CD4-positive, alpha-beta T cell treated with Interleukin-6 at 100 ng/mL for 8 hours (primary cell): ENCODE measurements at regions not wholly inside any gene's neighbourhood (a gene's known extent, or its start where the extent isn't known, plus 50 kb on each side); places are given as distances from the start of the nearest gene placed in this dataset.
A peak's percentile ranks its signal among the peaks of the same experiment; 100 is the strongest.
"Not testable (repeated sequence)": the region's sequence is repeated elsewhere in the genome, so short reads cannot be mapped to it uniquely, and the experiment has no call there.

Experiments used
- DNase-seq: peaks from one replicate; pipeline ENCODE4 v3.0.0-alpha.2; 2020; ENCODE audit warnings: mixed read lengths, low spot score

DNA sequence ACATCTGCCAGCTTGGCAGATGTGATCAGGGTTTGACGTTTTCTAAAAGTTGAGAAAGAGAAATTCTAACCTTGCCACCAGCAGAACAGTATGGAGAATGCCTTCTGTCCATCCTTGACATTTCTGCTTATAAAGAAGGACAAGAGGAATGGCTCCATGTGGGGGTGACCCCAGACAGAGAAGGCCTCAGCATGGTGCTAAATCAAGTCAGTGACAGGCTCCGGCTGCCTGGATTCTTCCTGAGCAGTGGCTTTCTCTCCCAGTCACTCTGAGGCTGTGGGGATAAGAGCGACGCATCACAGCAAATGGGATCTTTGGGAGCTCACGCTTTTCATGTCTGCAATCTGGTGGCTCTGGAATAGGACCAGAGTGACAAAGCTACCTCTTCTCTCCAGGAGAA, 640.2 kb upstream of the CAMK1G start:
- no peak for DNase-seq

DNA sequence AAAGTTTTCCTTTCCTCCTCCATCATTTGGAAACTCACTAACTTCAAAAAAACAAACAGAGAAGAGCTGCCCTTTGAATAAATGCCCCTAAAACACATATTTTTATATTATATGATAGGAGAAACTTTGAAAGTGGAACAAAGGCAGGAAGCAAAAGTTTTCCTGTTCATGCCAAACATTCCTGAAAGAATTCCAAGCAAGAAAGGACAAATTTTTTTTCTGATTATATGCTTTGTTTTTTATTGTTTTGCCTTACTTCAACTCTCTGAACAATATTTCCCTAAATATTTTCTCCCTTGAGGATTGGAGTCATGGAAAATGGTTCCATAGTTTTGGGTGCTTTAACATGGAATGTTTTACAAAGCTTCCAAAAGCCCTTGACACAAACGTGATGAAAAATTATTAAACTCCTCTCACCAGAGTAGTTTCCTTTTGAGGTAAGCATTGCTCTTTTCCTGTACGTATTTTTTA, 638.5 kb upstream of the CAMK1G start:
- no peak for DNase-seq

DNA sequence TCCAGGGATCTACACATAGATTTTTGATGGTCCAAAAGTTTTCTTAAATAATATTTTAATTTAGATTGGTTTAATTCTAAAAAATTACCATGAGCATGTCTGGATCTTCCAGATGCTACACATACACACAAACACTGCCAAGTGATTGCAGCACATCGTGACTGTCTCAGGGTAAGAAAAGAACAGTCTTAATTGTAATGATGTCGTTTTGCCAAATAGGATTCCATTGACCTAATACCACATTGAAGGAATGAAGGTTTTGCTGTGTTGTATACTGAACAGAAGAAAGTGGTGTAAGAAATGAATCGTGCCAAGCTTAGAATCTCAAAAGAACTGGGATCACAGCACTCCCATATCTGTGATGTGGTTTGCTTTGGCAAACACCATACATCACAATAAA, 633.3 kb upstream of the CAMK1G start:
- DNase-seq, result no peak

DNA sequence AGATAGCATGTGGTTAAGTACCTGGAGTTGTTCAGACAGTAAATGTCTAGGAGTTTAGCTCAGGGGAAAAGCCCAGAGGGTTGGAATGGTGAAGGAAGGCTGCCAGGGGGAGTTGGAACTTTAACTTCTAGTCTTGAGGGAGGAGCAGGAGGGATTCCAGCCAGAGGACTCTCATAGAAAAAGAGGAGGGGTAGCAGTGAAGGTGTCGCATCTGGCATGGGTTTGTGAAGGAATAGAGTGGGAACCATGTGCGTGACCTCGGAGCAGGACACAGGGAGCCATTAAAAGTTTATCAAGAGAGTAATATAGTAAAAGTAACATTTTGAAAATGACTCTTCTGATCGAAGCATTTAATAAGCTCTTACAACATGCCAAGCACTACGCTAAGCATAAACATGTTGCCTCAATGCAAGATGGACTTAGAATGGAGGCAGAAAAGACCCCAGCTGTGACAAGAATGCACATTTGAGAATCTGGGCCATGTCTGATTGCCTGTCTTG, 632.4 kb upstream of the CAMK1G start:
- no peak for DNase-seq

DNA sequence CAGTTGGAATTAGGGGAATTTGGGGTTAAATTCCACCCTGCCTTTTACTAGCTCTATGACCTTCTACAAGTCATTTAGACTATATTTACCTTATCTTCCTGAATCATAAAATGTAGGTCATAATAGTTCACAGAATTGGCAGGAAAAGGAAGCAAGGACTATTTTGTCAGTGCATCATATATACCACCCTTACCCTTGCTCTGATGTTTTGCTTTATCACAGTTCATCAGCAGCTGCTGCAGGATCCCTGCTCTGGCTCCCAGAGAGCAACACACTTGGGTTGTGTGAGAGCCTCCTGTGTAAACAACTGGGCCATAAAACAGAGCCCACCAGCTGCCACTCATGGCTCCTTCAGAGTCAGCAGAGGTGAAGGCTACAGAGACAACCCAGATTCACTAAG, 631.6 kb upstream of the CAMK1G start:
- no peak for DNase-seq

DNA sequence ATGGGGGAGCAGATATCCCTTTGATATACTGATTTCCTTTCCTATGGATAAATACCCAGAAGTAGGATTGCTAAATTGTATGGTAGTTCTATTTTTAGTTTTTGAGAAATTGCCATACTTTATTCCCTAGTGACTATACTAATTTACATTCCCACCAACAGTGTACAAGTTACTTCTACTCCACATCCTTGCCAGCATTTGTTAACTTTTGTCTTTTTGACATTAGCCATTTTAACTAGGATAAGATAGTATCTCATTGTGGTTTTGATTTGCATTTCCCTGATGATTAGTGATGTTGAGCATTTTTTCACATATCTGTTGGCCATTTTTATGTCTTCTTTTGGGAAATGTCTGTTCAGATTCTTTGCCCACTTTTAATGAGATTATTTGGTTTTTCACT, 620.6 kb upstream of the CAMK1G start:
- no peak for DNase-seq

DNA sequence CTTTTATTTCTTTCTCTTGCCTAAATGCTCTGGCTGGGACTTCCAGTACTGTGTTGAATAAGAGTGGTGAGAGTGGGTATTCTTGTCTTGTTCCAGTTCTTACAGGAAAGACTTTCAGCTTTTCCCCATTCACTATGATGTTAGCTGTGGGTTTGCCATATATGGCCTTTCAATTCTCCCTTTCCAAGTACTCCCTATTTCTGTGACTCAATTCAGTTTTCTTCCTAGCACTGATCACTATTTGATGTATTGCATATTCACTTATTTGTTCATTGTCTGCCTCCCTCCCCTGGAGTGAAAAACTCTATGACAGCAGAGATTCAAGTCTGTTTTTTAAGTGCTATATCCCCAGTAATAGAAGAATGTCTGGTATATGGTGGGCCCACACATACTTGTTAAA, 618.2 kb upstream of the CAMK1G start:
- no peak for DNase-seq

DNA sequence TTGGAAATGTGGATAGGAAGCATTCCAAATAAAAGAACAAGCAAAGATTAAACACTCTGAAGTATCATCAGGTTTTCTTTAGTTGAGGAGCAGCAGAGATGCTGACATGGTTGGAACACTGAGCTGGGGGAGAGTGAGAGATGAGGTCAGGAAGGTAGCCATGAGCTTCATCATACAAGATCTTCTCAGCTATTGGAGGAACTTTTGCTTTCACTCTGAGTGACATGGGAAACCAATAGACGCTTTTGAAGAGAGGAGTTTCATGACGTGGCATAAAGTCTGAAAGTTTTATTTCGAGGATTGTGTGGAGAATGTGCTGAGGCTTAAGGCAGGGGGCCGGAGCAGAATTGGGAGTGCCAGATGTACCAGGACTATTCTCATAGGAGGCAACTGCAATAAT, 616.2 kb upstream of the CAMK1G start:
- no peak for DNase-seq

DNA sequence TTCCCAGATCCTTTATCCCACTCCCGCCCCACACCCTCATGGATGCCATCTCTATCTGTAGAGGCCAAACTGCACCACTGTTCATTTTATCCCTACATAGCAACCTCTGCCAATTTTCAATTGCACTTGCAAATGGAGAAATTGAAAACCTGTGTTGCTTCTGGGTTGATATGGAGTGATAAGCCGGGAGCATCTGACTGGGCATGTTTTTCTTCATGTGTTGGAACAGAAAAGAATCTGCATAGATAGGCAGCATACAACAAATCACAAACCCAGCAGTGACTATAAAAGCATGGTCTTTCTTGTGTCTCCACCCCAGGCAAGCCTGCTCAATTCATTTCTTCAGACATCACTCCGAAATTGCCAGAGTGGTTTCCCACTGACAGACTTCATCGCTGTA, 608.8 kb upstream of the CAMK1G start:
- no peak for DNase-seq

DNA sequence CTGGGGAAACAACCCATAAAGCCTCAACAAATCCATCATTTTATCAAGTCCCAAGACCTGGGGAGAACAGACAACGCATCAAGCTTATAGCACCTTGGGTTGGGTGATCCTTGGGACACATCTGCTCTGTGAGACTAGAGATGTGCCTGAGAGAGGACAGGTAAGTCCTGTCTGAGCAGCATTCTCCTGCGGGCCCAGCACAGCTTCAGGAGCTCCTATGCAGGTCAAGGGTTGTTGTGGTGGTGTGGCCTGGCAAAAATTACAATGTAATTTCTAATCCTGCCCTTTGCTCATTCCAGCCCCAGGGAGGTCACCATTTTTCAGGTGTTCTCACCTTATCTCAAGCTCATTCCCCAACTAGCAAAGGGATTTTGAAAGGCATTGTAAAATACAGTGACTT, 608.1 kb upstream of the CAMK1G start:
- DNase-seq, result no peak

DNA sequence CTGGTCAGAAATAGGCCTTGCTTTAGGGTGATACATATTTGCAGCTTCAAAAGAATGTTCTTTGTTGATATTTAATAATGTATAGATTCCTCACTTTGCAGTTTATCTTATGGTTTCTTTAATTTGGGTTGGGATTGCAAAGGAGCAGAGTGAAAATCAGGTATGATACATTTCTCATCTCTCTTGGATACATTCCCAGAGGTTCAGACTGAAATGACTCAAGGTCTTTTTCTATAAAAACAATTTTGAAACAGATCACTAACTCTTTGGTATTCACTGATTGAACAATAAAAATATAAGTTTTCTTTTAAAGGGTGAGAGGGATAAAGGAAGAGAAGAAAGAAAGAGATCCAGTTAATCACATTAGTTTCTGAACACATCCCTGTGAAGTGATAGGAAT, 606.5 kb upstream of the CAMK1G start:
- DNase-seq, result no peak

DNA sequence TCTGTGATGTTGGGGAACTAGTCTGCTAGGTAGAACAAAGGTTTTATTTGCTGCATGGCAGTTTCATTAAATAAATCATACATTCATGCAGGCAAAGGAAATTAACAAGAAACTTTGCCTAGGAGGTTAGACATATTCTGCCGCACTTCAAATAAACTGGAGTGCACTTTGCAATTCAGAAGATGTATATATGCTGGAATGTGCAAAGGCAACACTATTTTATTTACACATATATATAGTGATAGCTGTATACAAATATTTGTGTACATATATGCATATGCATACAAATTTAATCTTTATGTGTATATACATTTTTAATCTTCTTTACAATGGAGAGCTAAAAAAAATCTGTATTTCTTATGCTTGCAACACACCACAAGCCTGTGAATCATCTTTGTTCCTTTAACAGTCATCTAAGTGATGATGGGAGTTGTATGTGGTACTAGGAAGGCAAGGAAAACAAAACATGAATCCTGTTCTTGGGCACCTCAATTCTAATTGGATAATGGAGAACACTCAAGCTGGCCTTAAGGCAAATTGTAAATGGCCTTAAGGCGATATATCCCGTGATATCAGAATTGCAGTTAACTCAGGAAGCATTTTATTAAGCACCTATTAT, 605.8 kb upstream of the CAMK1G start:
- no peak for DNase-seq

DNA sequence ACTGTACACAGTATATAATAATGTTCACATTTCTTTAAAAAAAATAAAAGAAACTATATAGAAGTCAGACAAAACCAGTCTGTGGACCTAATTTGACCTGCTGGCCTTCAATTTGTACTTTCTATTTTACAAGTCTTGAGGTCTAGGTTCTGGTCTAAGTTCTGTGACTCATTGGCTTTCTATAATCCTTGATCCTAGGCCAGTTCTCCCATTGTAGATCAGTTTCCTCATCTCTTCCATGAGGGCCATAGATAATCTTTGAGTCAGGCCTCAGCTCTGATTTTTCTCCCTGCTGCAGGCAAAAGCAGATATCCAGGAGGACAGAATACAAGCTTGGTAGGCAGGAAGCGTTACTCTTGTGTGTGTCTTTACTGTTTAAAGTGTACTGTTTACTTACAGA, 603.7 kb upstream of the CAMK1G start:
- DNase-seq, result no peak

DNA sequence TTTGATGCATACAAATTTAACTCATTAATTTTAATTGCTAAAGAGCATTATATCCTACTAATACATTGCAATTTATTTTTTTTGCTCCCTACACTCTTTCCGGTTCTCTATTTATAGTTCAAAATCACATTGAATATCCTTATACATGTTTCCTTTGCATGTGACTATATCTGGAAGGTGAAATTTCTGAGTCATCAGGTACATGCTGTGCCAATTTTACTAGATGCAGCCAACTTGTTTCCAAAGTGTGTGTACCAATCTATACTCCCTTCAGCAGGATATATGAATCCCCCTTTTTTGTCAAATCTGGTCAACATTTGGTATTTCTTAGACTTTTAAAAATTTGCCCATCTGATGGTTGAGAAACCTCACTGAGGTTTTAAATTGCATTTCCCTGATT, 602.9 kb upstream of the CAMK1G start:
- DNase-seq, result no peak

DNA sequence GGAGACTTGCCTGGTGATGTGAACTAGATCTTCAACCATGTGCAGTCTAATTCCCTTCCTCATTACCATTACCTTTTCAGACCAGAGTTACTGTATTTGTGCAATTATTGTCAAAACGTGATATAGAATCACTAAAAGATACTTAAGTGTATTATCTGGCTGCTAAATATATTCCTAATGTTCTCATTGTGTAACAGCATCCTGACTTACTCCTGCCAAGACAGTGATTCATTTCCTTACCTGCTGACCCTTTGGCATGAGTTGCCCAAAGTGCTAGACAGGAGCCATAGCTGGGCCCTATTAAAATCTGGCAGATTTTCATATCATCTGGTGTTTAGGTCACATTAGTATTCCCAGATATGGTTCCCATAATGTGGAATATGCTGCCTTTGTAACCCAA, 598.3 kb upstream of the CAMK1G start:
- no peak for DNase-seq

DNA sequence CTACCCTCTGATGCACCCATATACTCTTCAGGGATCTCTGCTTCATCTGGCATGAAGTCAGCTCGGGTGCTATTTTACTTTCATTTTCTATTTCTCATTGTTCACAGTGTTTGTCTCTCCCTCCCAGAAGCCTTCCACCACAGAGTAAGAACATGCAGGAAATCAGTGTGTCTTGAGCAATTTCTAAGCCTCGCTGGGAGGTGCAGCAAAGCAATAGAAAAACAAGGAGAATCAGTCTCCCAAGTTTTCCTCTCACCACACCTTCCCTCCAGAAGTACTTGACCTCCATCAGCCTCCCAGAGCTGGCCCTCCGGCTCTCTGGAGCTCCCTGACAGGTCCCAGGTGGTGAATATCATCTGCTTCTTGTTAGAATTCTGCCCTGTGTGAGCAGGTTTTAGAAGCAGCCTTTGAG, 594.7 kb upstream of the CAMK1G start:
- peak; percentile 31 for DNase-seq

DNA sequence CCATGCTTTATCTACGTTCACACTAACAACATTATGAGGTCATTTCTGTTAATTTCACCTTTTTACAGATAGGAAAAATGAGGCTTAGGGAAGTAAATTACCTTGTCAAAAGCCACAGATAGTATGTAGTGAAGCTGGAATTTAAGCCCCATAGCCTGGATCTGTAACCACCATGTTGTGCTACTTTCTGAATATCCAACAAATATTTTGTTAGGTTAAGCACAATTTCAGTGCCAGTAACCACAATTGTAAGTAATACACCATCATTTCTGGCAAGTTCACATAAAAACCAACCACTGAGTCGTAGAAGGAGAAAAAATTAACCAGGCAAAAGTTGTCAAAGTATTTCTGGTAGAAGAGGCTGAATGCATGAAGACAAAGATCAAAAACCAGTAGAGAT, 593.1 kb upstream of the CAMK1G start:
- DNase-seq, result no peak

DNA sequence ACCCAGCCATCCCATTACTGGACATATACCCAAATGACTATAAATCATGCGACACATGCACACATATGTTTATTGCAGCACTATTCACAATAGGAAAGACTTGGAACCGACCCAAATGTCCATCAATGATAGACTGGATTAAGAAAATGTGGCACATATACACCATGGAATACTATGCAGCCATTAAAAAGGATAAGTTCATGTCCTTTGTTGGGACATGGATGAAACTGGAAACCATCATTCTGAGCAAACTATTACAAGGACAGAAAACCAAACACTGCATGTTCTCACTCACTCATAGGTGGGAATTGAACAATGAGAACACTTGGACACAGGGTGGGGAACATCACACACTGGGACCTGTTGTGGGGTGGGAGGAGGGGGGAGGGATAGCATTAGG, 586.5 kb upstream of the CAMK1G start:
- not testable (repeated sequence) for DNase-seq

DNA sequence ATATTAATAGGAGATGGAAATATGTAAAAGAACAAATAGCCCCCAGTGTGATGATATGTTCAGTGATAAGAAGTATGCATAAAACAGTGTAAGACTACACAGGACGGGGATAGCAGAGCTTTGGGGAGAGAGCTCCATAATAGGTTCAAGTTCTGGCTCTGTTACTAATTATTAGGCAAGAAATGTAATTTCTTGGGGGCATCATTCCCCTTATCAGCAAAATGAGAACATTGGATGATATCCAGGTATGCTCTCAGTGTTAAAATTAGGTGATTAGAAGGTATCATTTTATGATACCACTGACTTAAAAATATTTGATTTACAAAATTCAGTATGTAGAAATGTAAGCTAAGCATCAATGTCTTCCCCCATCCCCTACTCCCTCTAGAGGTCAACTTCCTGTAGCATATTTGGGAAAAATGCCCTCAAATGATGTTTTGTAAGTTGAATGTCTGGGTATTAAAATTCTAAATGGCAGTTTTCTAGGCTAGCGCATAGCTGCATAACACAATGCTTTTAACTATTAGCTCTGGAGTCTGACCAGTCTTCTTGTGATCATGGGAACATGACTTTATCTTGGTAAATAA, 585.7 kb upstream of the CAMK1G start:
- no peak for DNase-seq

DNA sequence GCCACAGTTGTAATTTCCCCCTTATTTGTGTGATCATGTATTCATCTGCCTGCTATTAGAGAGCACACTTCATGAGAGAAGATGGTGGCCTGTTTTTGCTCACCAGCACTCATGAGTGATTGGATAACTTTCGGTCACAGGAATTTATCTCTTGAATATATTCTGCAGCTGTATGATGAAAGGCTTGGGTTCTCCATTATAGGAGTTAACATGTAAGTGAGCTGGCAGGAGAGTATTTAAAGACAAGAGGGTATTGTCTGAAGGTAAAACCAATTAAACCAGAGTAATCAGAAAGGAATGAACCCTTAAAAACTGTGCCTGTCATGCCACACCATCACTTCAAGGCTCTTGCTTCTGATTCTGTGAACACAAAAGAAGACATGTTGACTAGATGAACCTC, 574.9 kb upstream of the CAMK1G start:
- no peak for DNase-seq

DNA sequence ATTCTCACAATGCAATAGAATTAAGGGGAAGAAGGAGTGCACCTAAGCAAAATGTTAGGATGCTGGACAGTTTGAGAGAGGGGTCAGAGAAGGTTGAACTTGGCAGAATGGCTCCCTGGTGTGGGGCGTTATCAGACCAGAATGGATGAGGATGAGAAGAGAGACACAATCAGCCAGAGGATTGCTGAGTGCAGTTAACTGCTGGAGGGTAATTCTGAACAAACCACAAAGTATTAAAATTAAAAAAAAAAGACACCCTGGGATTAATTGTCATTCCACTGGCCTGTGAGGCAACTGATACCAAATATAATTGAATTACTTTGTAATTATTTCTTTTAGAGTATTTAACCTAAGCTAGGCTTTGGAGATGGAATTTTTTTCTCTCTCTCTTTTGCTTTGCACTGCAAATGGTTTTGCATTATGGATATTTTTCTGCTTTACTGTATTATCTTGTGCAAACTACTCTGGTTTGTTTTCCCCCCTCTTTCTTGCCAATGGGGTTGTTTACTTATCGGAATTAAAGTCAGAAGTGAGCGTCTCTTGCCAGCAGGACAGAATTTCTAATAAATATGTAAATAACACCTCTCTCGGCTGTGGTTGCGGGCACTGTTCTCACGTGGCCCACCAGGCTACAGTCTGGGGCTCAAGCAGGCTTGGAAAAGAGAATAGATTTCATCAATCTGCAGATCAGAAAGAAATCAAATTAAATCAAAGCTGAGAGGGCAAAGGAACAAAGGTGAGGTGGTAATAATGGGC, 572.9 kb upstream of the CAMK1G start:
- DNase-seq, result no peak

DNA sequence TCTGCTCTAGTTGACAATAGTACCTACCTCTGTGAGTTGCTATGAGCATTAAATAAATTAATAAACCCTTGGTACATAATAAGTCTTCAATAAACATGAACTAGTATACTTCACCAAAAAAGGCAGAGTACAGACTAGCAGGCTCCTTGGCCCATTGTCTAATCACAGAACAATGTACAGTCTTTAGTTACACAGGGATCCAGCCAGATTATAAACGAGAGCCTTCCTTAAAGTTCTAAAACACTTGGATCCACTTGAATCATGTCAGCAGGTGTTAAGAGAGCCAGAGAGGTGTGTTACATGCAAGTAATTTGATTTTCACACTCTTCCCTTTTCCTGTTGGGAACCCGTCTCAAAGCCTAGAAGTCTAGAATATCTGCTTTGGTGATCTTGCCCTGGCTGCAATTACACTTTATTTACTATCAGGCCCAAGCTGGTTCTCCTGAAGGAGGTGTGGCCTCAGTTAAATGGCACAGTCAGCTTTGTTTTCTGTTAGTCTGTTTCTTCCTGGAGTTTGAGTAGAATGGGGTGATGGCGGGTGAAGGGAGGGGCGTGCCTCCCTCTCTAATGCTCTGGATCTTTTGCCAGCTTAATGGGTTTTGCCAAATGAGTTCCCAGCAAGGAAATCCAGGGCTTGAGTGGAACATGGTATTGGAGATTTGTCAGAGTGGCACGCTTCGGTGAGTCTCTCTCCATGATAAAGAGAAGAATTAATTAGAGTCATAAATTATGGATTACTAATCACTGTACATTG, 570.9 kb upstream of the CAMK1G start:
- DNase-seq, result no peak

DNA sequence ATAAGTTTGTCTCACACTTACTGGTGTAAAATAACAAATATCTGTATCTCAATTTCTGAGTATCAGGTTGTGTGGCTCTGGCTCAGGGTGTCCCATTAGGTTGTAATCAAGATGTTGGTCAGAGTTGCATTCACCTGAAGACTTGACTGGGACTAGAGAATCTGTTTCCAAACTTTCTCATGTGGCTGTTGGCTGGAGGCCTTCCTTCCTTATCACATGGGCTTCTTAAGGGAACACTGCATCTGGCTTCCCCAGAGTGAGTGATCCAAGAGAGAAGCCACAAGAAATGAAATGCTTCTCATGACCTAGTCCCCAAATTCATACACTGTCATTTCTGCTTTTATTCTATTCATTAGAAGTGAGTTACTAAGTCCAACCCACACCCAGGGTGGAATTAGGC, 568.4 kb upstream of the CAMK1G start:
- DNase-seq, result no peak
